Nephron progenitor cell (in vitro differentiated cells): ENCODE measurements at regions not wholly inside any gene's neighbourhood (a gene's known extent, or its start where the extent isn't known, plus 50 kb on each side); places are given as distances from the start of the nearest gene placed in this dataset.

ENCODE experiments used
- DNase-seq: peaks from one replicate; pipeline ENCODE4 v3.0.0; 2021
- H3K27ac Mint-ChIP-seq: 2 replicates; pipeline ENCODE4 v1.8.0; 2021; ENCODE audit warnings: mild to moderate bottlenecking, moderate library complexity, mixed read lengths
- H3K27me3 Mint-ChIP-seq: 2 replicates; pipeline ENCODE4 v1.8.0; 2021; ENCODE audit warnings: mild to moderate bottlenecking, low read depth, mixed read lengths; ENCODE audit not compliant: poor library complexity
- H3K36me3 Mint-ChIP-seq: 2 replicates; pipeline ENCODE4 v1.8.0; 2021; ENCODE audit warnings: low read depth, mixed read lengths
- H3K4me1 Mint-ChIP-seq: 2 replicates; pipeline ENCODE4 v1.8.0; 2021; ENCODE audit warnings: mixed read lengths
- H3K4me3 Mint-ChIP-seq: 2 replicates; pipeline ENCODE4 v1.8.0; 2021; ENCODE audit warnings: mild to moderate bottlenecking, moderate library complexity, mixed read lengths
- H3K9me3 Mint-ChIP-seq: 2 replicates; pipeline ENCODE4 v1.8.0; 2021; ENCODE audit warnings: mild to moderate bottlenecking, moderate library complexity, mixed read lengths
- TF ChIP-seq, protein P1 (sequence below): fragments of 200-600 bp; sonication (generic); IDR thresholded peaks from 2 replicates; pipeline ENCODE4 v1.5.0; 2021; ENCODE audit warnings: antibody characterized with exemption

DNA sequence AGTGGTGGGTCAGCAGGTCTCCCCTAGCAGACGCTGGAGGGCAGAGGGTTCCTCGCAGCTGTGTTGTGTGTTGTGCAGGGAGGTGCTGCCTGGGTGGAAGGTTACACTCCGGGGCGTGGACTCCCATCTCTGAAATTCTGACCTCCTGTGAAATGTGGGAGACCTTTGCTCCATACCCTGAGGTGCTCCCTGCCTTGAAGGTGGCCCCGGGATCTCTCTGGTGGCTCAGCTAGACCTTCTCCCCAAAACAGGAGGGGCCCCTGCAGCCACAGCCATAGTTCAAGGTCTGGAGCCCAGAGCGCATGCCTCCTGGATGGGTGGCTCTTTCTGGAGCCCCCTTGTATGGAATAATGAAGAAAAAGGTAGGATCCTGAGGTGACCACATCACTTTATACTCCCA, 70.2 kb downstream of the SOX1 start:
- H3K27me3 Mint-ChIP-seq = peaks cover 22% of the 10 kb centered on the region
- no peak overlapping the region for H3K27ac Mint-ChIP-seq
- H3K9me3 Mint-ChIP-seq = no peaks in the 10 kb centered on the region
- no peaks in the 10 kb centered on the region for H3K36me3 Mint-ChIP-seq
- peaks cover 5% of the 10 kb centered on the region for H3K4me1 Mint-ChIP-seq
- H3K4me3 Mint-ChIP-seq = no peak overlapping the region
- no peak for DNase-seq
- TF ChIP-seq, protein P1, sequence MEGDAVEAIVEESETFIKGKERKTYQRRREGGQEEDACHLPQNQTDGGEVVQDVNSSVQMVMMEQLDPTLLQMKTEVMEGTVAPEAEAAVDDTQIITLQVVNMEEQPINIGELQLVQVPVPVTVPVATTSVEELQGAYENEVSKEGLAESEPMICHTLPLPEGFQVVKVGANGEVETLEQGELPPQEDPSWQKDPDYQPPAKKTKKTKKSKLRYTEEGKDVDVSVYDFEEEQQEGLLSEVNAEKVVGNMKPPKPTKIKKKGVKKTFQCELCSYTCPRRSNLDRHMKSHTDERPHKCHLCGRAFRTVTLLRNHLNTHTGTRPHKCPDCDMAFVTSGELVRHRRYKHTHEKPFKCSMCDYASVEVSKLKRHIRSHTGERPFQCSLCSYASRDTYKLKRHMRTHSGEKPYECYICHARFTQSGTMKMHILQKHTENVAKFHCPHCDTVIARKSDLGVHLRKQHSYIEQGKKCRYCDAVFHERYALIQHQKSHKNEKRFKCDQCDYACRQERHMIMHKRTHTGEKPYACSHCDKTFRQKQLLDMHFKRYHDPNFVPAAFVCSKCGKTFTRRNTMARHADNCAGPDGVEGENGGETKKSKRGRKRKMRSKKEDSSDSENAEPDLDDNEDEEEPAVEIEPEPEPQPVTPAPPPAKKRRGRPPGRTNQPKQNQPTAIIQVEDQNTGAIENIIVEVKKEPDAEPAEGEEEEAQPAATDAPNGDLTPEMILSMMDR = no peak

DNA sequence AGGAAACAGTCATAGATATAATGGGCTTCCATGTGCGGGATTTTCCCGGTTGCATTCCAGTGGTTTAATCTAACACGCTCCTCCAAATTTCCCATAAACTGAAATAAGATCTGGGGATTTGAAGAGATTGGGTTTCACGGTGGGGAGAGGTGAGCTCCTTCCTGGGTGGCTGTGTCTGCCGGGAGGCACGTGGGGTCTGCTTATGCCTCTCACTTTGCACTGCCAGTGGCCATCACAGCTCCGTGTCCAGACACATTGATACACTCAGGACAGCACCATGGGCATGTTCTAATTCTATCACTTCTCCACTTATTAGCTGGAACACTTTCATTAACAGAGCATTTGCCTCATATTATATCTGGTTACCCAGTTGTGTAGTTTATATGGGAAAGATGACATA, 73.4 kb downstream of the SOX1 start:
- peaks cover 18% of the 10 kb centered on the region for H3K27me3 Mint-ChIP-seq
- no peak overlapping the region for H3K4me3 Mint-ChIP-seq
- no peak for DNase-seq
- no peak overlapping the region for H3K27ac Mint-ChIP-seq
- H3K4me1 Mint-ChIP-seq = peaks cover 13% of the 10 kb centered on the region
- no peaks in the 10 kb centered on the region for H3K36me3 Mint-ChIP-seq
- TF ChIP-seq, protein P1 = no peak
- H3K9me3 Mint-ChIP-seq = no peaks in the 10 kb centered on the region

DNA sequence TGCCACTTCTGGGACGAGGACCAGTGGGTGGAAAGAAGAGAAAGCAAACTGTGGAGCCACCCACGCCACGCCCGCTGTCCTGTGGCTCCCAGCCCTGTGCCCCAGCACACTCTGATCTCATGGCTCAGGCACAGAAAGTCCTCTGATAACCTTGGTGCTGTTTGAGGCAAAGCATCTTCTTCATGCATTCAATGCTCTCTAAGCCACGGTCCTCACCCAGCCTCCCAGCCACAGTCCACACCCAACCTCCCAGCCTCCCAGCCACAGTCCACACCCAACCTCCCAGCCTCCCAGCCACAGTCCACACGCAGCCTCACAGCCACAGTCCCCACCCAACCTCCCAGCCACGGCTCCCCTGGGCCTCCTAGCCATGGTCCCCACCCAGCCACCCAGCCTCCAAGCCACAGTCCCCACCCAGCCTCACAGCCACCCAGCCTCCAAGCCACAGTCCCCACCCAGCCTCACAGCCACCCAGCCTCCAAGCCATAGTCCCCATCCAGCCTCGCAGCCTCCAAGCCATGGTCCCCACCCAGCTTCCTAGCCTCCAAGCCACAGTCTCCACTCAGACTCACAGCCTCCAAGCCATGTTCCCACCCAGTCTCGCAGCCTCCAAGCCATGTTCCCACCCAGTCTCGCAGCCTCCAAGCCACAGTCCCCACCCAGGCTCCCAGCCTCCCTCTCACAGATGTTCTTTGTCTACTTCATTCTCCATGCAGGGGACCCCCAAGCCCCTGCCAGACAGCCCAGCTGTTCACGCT, 74.9 kb downstream of the SOX1 start:
- no peak overlapping the region for H3K27ac Mint-ChIP-seq
- H3K4me1 Mint-ChIP-seq = peaks cover 15% of the 10 kb centered on the region
- DNase-seq = no peak
- peaks cover under 1% of the 10 kb centered on the region for H3K9me3 Mint-ChIP-seq
- H3K4me3 Mint-ChIP-seq = no peak overlapping the region
- H3K36me3 Mint-ChIP-seq = no peaks in the 10 kb centered on the region
- TF ChIP-seq, protein P1 = no peak
- peaks cover 13% of the 10 kb centered on the region for H3K27me3 Mint-ChIP-seq

DNA sequence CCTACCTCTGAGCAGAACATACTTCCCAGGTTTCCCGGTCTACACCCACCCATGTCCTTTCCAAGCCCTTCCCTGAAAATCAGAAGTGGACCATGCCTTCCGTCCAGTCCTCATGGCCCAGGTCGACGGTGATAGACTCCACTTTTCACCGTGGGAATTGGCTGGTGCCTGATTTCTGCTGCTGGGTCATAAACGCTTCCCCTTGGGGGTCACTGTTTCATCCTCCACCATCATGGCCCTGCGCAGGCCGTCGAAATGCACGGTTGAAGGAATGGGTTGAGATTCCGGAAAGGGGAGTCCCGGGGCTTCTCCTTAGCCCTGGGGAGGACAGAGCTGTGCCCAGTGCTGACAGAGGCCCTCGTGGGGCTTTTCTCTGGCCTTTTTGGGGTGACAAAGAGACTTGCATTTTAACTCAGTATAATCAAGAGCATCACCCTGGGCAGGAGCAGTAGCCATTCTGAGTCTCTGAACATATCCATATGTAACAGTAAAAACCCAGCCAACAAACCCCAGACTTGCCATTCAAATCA, 75.5 kb downstream of the SOX1 start:
- Mint-ChIP-seq H3K9me3 (peaks cover 4% of the 10 kb centered on the region), H3K27ac (no peak overlapping the region)
- no peak for DNase-seq

DNA sequence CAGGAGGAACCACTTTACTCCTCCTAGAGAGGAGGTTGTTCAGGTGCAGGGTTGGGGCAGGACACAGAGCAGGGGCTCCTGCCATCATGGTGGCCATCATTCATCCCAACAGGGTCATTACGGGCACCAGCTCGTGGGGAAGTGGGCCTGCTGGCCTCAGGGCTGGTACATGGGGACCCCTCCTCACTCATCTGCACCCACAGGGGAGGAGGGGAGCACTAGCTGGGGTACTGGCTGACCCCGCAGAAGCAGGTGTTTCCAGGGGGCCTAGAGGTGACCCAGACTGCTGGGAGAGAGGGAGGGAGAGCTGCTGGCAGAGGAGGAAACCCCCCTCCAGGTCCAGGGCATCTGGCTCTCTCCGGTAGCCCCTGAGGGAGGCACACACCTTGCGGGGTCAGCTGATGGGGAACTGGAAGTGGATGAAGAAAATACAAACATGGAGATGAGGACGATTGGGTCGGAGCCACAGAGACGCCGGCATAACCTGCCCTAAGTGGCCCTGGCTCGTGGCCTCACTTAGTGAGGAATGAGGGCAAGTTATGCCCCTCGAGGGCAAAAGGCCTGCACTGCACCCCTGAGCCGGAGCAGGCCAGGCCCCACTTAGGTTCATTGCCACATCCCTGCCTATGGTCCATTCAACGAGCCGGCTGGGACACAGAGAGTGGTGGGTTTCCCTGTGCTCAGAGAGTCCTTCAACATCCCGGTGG, 76.2 kb downstream of the SOX1 start:
- TF ChIP-seq, protein P1 = no peak
- no peaks in the 10 kb centered on the region for H3K36me3 Mint-ChIP-seq
- H3K27ac Mint-ChIP-seq = no peak overlapping the region
- H3K4me1 Mint-ChIP-seq = peaks cover 15% of the 10 kb centered on the region
- H3K27me3 Mint-ChIP-seq = peaks cover 13% of the 10 kb centered on the region
- H3K4me3 Mint-ChIP-seq = no peak overlapping the region
- peaks cover 11% of the 10 kb centered on the region for H3K9me3 Mint-ChIP-seq
- DNase-seq = no peak

More for the DNA sequence above, 75.5 kb downstream of the SOX1 start:
- Mint-ChIP-seq H3K4me3 (no peak overlapping the region), H3K4me1 (peaks cover 15% of the 10 kb centered on the region), H3K36me3 (no peaks in the 10 kb centered on the region), H3K27me3 (peaks cover 13% of the 10 kb centered on the region)
- TF ChIP-seq, protein P1 = no peak
